ENCODE measurements at regions not wholly inside any gene's neighbourhood (a gene's known extent, or its start where the extent isn't known, plus 50 kb on each side); places are given as distances from the start of the nearest gene placed in this dataset.

GRCh38 chr18:24974431-24974830 lies 377.5 kb downstream of the ZNF521 start:
- no peak overlapping the region for H3K4me3 ChIP-seq (ENCODE audit: low read depth, low read length)
- DNase-seq (ENCODE audit: low read depth) = no peak
- TF ChIP-seq, protein P1, sequence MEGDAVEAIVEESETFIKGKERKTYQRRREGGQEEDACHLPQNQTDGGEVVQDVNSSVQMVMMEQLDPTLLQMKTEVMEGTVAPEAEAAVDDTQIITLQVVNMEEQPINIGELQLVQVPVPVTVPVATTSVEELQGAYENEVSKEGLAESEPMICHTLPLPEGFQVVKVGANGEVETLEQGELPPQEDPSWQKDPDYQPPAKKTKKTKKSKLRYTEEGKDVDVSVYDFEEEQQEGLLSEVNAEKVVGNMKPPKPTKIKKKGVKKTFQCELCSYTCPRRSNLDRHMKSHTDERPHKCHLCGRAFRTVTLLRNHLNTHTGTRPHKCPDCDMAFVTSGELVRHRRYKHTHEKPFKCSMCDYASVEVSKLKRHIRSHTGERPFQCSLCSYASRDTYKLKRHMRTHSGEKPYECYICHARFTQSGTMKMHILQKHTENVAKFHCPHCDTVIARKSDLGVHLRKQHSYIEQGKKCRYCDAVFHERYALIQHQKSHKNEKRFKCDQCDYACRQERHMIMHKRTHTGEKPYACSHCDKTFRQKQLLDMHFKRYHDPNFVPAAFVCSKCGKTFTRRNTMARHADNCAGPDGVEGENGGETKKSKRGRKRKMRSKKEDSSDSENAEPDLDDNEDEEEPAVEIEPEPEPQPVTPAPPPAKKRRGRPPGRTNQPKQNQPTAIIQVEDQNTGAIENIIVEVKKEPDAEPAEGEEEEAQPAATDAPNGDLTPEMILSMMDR (IDR thresholded peaks at IDR 0.05; ENCODE audit: control insufficient read depth, extremely low read depth, insufficient read depth) = no peak

- no peak for DNase-seq (ENCODE audit: low read depth)
Observed at GRCh38 chr18:24975496-24976372, 376.2 kb downstream of the ZNF521 start.

DNA sequence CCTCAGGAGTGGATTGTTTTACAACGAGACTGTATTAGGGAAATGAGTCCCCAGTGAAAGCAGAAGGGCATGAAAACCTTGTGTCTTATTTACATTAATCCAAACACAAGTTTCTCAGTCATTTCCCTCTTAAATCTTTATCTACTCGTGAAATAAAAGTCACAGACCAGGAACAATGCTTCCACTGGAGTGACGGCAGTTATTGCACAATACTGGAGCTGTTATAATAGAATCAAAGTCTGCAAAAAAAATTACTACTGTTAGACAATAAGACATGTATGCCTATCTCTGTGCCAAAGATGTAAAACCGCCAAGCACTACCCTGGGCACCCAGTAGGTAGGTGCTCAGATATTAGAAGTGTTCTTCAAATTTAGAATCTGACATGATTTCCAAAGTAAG lies 375.5 kb downstream of the ZNF521 start:
- TF ChIP-seq, protein P1 (IDR thresholded peaks at IDR 0.05; ENCODE audit: control insufficient read depth, extremely low read depth, insufficient read depth) = no peak
- DNase-seq (ENCODE audit: low read depth) = no peak
- H3K4me3 ChIP-seq (ENCODE audit: low read depth, low read length) = no peak overlapping the region

More at GRCh38 chr18:24975496-24976372, 376.2 kb downstream of the ZNF521 start:
- TF ChIP-seq, protein P1 (IDR thresholded peaks at IDR 0.05; ENCODE audit: control insufficient read depth, extremely low read depth, insufficient read depth) = no peak
- H3K4me3 ChIP-seq (ENCODE audit: low read depth, low read length) = no peak overlapping the region

GRCh38 chr18:24979235-24979634 lies 372.7 kb downstream of the ZNF521 start:
- no peak for DNase-seq (ENCODE audit: low read depth)
- TF ChIP-seq, protein P1 (IDR thresholded peaks at IDR 0.05; ENCODE audit: control insufficient read depth, extremely low read depth, insufficient read depth) = no peak
- no peak overlapping the region for H3K4me3 ChIP-seq (ENCODE audit: low read depth, low read length)

DNA sequence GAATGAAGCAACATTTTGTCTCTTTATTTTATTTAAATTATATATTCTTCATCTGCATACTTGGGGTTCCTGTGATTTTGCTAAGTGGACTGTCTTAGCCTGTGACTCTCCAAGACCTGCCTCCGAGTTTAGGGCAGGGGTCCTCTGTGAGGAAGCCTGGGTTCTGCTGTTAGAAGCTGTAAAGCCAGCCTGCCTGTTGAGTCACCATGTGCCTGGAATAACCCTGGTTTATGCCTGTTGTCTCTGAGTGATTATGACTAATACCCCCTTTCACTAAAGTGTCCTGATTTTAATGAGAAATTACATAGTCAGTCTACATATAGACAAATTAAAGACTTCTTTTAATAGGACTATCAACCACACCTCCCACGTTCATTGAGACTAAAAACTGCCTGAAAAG lies 369.1 kb downstream of the ZNF521 start:
- TF ChIP-seq, protein P1 (IDR thresholded peaks at IDR 0.05; ENCODE audit: control insufficient read depth, extremely low read depth, insufficient read depth) = no peak
- DNase-seq (ENCODE audit: low read depth) = no peak
- H3K4me3 ChIP-seq (ENCODE audit: low read depth, low read length) = no peak overlapping the region

GRCh38 chr18:24983566-24984139 lies 368.3 kb downstream of the ZNF521 start:
- H3K4me3 ChIP-seq (ENCODE audit: low read depth, low read length) = no peak overlapping the region
- DNase-seq (ENCODE audit: low read depth) = no peak
- TF ChIP-seq, protein P1 (IDR thresholded peaks at IDR 0.05; ENCODE audit: control insufficient read depth, extremely low read depth, insufficient read depth) = no peak
